Ectodermal cell (in vitro differentiated cells): ENCODE measurements at regions not wholly inside any gene's neighbourhood (a gene's known extent, or its start where the extent isn't known, plus 50 kb on each side); places are given as distances from the start of the nearest gene placed in this dataset.

Experiments used
- H3K27ac ChIP-seq: 2 replicates; pipeline ENCODE4 v1.7.0; 2013; ENCODE audit warnings: mild to moderate bottlenecking, low read depth, low read length; ENCODE audit not compliant: insufficient read depth, poor library complexity, severe bottlenecking
- H3K27me3 ChIP-seq: 2 replicates; pipeline ENCODE4 v1.7.0; 2013; ENCODE audit warnings: mild to moderate bottlenecking, low read length; ENCODE audit not compliant: insufficient read depth, control insufficient read depth, poor library complexity, severe bottlenecking
- H3K36me3 ChIP-seq: one replicate; pipeline ENCODE4 v1.7.0; 2013; ENCODE audit warnings: low read length; ENCODE audit not compliant: control insufficient read depth, insufficient read depth
- H3K4me1 ChIP-seq: one replicate; pipeline ENCODE4 v1.7.0; 2013; ENCODE audit warnings: low read length; ENCODE audit not compliant: control insufficient read depth, insufficient read depth
- H3K4me3 ChIP-seq: 2 replicates; pipeline ENCODE4 v1.7.0; 2013; ENCODE audit warnings: low read depth, low read length, control low read depth; ENCODE audit not compliant: insufficient read depth
- H3K9me3 ChIP-seq: 2 replicates; pipeline ENCODE4 v1.7.0; 2013; ENCODE audit warnings: mild to moderate bottlenecking, low read length, moderate library complexity; ENCODE audit not compliant: control insufficient read depth
- WGBS, 2 experiments: methylation state at CpG; one replicate each; pipeline ENCODE4 v1.1.7; 2013; ENCODE audit warnings: missing lambda C conversion rate in 2 of 2; 5-methylcytosine and 5-hydroxymethylcytosine counted together

DNA sequence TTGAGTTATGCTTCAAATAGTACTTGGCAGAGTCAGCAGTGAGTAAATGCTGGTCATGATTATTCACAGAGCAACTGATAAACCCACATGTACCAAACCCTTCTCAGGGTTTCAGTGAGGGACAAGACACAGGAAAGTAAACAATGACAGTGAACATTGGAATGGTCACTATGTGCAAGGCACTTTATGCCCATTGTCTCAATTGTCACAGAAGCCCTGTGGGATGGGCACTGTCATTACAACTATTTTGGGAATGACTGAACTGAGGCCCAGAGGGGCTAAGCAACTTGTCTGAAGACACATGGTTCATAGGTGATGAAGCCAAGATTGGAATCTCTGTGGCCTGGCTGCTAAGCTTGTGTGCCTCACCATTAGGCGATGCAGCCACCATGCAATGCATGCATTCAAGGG is 238.5 kb downstream of the RBM19 start:
- no peaks in the 10 kb centered on the region for H3K9me3 ChIP-seq
- H3K36me3 ChIP-seq: no peaks in the 10 kb centered on the region
- no peak overlapping the region for H3K4me3 ChIP-seq
- H3K4me1 ChIP-seq: no peaks in the 10 kb centered on the region
- H3K27me3 ChIP-seq: no peaks in the 10 kb centered on the region
- no peak overlapping the region for H3K27ac ChIP-seq
- 92 to 94% methylated on average over 1 of the region's 1 CpG for WGBS, 2 experiments

- no peaks in the 10 kb centered on the region for H3K4me1 ChIP-seq
- H3K9me3 ChIP-seq: no peaks in the 10 kb centered on the region
- no peak overlapping the region for H3K27ac ChIP-seq
- 94 to 97% methylated on average over 6 of the region's 6 CpGs for WGBS, 2 experiments
- H3K27me3 ChIP-seq: no peaks in the 10 kb centered on the region
- H3K36me3 ChIP-seq: no peaks in the 10 kb centered on the region
- no peak overlapping the region for H3K4me3 ChIP-seq
Observed at GRCh38 chr12:113726254-113726819, 239.8 kb downstream of the RBM19 start.

DNA sequence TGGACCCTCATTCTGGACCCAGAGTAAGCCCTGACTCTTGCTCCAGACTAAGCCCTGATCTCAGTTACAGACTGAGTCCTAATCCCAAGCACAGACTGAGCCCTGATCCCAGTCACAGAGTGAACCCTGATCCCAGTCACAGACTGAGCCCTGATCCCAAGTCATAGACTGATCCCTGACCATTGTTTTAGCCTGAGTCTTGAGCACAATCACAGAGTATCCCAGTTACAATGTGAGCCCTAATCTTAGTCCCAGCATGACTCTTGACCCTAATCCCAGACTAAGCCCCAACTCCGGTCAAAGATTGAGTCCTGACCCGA is 240.6 kb downstream of the RBM19 start:
- WGBS, 2 experiments: 94 to 95% methylated on average over 2 of the region's 2 CpGs
- Histone ChIP-seq H3K4me3 (no peak overlapping the region), H3K4me1 (peaks cover 4% of the 10 kb centered on the region), H3K27ac (no peak overlapping the region), H3K9me3 (no peaks in the 10 kb centered on the region), H3K36me3 (no peaks in the 10 kb centered on the region), H3K27me3 (no peaks in the 10 kb centered on the region)

- Histone ChIP-seq H3K9me3 (no peaks in the 10 kb centered on the region), H3K4me3 (no peak overlapping the region), H3K36me3 (no peaks in the 10 kb centered on the region), H3K27me3 (no peaks in the 10 kb centered on the region), H3K27ac (no peak overlapping the region), H3K4me1 (peaks cover 5% of the 10 kb centered on the region)
- WGBS, 2 experiments: 79 to 84% methylated on average over 34 of the region's 34 CpGs
Observed at GRCh38 chr12:113724794-113725556, 241.2 kb downstream of the RBM19 start.

DNA sequence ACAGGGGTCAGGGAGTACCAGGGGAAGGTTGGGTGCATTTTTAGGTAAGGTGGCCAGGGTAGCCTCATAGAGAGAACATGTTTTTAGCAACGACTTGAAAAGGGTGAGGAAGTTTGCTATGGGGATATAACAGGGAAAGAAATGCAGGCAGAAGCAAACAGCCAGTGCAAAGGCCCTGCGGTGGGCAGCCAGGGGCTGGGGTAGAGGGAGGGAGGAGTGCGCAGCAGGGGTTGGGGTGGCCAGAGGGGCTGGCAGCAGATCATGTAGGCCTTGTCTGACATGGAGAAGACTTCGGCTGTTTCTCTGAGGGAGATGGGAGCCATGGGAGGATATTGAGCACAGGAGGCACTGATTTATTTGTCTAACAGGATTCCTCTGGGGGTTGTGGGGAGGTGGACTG is 242.5 kb downstream of the RBM19 start:
- H3K27ac ChIP-seq: no peak overlapping the region
- WGBS, 2 experiments: 94 to 95% methylated on average over 4 of the region's 4 CpGs
- no peaks in the 10 kb centered on the region for H3K27me3 ChIP-seq
- H3K4me1 ChIP-seq: peaks cover 5% of the 10 kb centered on the region
- H3K9me3 ChIP-seq: no peaks in the 10 kb centered on the region
- no peaks in the 10 kb centered on the region for H3K36me3 ChIP-seq
- no peak overlapping the region for H3K4me3 ChIP-seq

GRCh38 chr12:113722747-113723146 is 243.4 kb downstream of the RBM19 start:
- peaks cover 5% of the 10 kb centered on the region for H3K4me1 ChIP-seq
- H3K4me3 ChIP-seq: no peak overlapping the region
- WGBS, 2 experiments: 91% methylated on average over 5 of the region's 5 CpGs

GRCh38 chr12:113720629-113721028 is 245.5 kb downstream of the RBM19 start:
- no peaks in the 10 kb centered on the region for H3K36me3 ChIP-seq
- peaks cover 5% of the 10 kb centered on the region for H3K4me1 ChIP-seq
- no peak overlapping the region for H3K27ac ChIP-seq
- H3K4me3 ChIP-seq: no peak overlapping the region
- H3K9me3 ChIP-seq: no peaks in the 10 kb centered on the region
- H3K27me3 ChIP-seq: no peaks in the 10 kb centered on the region
- WGBS, 2 experiments: 72 to 73% methylated on average over 4 of the region's 4 CpGs

More at GRCh38 chr12:113722747-113723146, 243.4 kb downstream of the RBM19 start:
- Histone ChIP-seq H3K9me3 (no peaks in the 10 kb centered on the region), H3K36me3 (no peaks in the 10 kb centered on the region), H3K27me3 (no peaks in the 10 kb centered on the region), H3K27ac (no peak overlapping the region)

GRCh38 chr12:113719911-113720591 is 246.1 kb downstream of the RBM19 start:
- Histone ChIP-seq H3K4me3 (no peak overlapping the region), H3K27ac (no peak overlapping the region), H3K9me3 (no peaks in the 10 kb centered on the region), H3K36me3 (no peaks in the 10 kb centered on the region), H3K4me1 (peaks cover 5% of the 10 kb centered on the region), H3K27me3 (no peaks in the 10 kb centered on the region)
- 91 to 95% methylated on average over 8 of the region's 8 CpGs for WGBS, 2 experiments

- Histone ChIP-seq H3K9me3 (no peaks in the 10 kb centered on the region), H3K27me3 (no peaks in the 10 kb centered on the region), H3K4me3 (no peak overlapping the region), H3K36me3 (no peaks in the 10 kb centered on the region), H3K27ac (no peak overlapping the region), H3K4me1 (no peaks in the 10 kb centered on the region)
- 93 to 99% methylated on average over 2 of the region's 2 CpGs for WGBS, 2 experiments
Observed at GRCh38 chr12:113713156-113713555, 241.5 kb upstream of the LHX5 start.

GRCh38 chr12:113712481-113712880 is 240.8 kb upstream of the LHX5 start:
- no peaks in the 10 kb centered on the region for H3K27me3 ChIP-seq
- no peaks in the 10 kb centered on the region for H3K4me1 ChIP-seq
- no peak overlapping the region for H3K27ac ChIP-seq
- no peaks in the 10 kb centered on the region for H3K36me3 ChIP-seq
- 94 to 96% methylated on average over 5 of the region's 5 CpGs for WGBS, 2 experiments
- H3K4me3 ChIP-seq: no peak overlapping the region
- no peaks in the 10 kb centered on the region for H3K9me3 ChIP-seq
